ENCODE measurements at regions not wholly inside any gene's neighbourhood (a gene's known extent, or its start where the extent isn't known, plus 50 kb on each side); places are given as distances from the start of the nearest gene placed in this dataset.
"Not testable (repeated sequence)": the region's sequence is repeated elsewhere in the genome, so short reads cannot be mapped to it uniquely, and the experiment has no call there.

GRCh38 chr20:29375937-29376336, 1881.5 kb upstream of the DEFB115 start:
- H3K9me3 Mint-ChIP-seq, result peaks cover 0 to 37% (median 13%) of the 10 kb centered on the region in 8 donors
- H3K27ac Mint-ChIP-seq; H3K36me3 ChIP-seq (ENCODE audit: insufficient read depth, low read length); DNase-seq; H3K27ac ChIP-seq (ENCODE audit: low read depth, low read length); H3K4me1 ChIP-seq (ENCODE audit: insufficient read depth, low read length); H3K4me3 Mint-ChIP-seq; H3K4me3 ChIP-seq (ENCODE audit: low read length in 2 of 2); H3K36me3 Mint-ChIP-seq; H3K27me3 ChIP-seq (ENCODE audit: insufficient read depth, low read length); POLR2A ChIA-PET (ENCODE audit: partially characterized antibody); CTCF ChIA-PET (ENCODE audit: partially characterized antibody); H3K9me3 ChIP-seq (ENCODE audit: control insufficient read depth in 1 of 2, low read length in 2 of 2); H3K4me1 Mint-ChIP-seq; intact Hi-C loops (cut with micrococcal nuclease); H3K27me3 Mint-ChIP-seq: not testable (repeated sequence)

GRCh38 chr20:29392853-29393252, 1864.6 kb upstream of the DEFB115 start:
- POLR2A ChIA-PET (ENCODE audit: partially characterized antibody); H3K4me1 Mint-ChIP-seq; H3K36me3 Mint-ChIP-seq: not testable (repeated sequence)

GRCh38 chr20:29408034-29408695, 1849.3 kb upstream of the DEFB115 start:
- Histone ChIP-seq H3K27me3 (ENCODE audit: insufficient read depth, low read length) (no peaks in the 10 kb centered on the region), H3K36me3 (ENCODE audit: insufficient read depth, low read length) (no peaks in the 10 kb centered on the region), H3K4me3 (ENCODE audit: low read length in 2 of 2) (no peak overlapping the region), H3K4me1 (ENCODE audit: insufficient read depth, low read length) (no peaks in the 10 kb centered on the region), H3K27ac (ENCODE audit: low read depth, low read length) (no peak overlapping the region), H3K9me3 (ENCODE audit: control insufficient read depth in 1 of 2, low read length in 2 of 2) (no peaks in the 10 kb centered on the region)
- H3K36me3 Mint-ChIP-seq, result peaks cover 0 to 2% of the 10 kb centered on the region in 2 donors
- no peak overlapping the region for H3K27ac Mint-ChIP-seq
- peaks cover 4 to 63% (median 40%) of the 10 kb centered on the region in 8 donors for H3K9me3 Mint-ChIP-seq
- ChIA-PET CTCF (ENCODE audit: partially characterized antibody) (no interaction called here), POLR2A (ENCODE audit: partially characterized antibody) (no interaction called here)
- no peak for DNase-seq
- H3K27me3 Mint-ChIP-seq, result peaks cover 0 to 9% of the 10 kb centered on the region in 2 donors
- intact Hi-C loops (cut with micrococcal nuclease), result no loop called here
- peak overlapping the region in 2 of 8 donors; percentile 66 to 77 for H3K4me3 Mint-ChIP-seq
- H3K4me1 Mint-ChIP-seq, result peaks cover 0 to 13% (median under 1%) of the 10 kb centered on the region in 4 donors

More at GRCh38 chr20:29392853-29393252, 1864.6 kb upstream of the DEFB115 start:
- H3K9me3 Mint-ChIP-seq, result peaks cover 4 to 33% (median 18%) of the 10 kb centered on the region in 8 donors
- H3K4me3 Mint-ChIP-seq; intact Hi-C loops (cut with micrococcal nuclease); CTCF ChIA-PET (ENCODE audit: partially characterized antibody); H3K27me3 Mint-ChIP-seq; H3K4me1 ChIP-seq (ENCODE audit: insufficient read depth, low read length); H3K27ac ChIP-seq (ENCODE audit: low read depth, low read length); H3K4me3 ChIP-seq (ENCODE audit: low read length in 2 of 2); H3K27ac Mint-ChIP-seq; H3K9me3 ChIP-seq (ENCODE audit: control insufficient read depth in 1 of 2, low read length in 2 of 2); H3K27me3 ChIP-seq (ENCODE audit: insufficient read depth, low read length); H3K36me3 ChIP-seq (ENCODE audit: insufficient read depth, low read length); DNase-seq: not testable (repeated sequence)

- peaks cover 7 to 65% (median 42%) of the 10 kb centered on the region in 8 donors for H3K9me3 Mint-ChIP-seq
- H3K27ac ChIP-seq (ENCODE audit: low read depth, low read length); H3K36me3 Mint-ChIP-seq; H3K36me3 ChIP-seq (ENCODE audit: insufficient read depth, low read length); DNase-seq; H3K4me1 ChIP-seq (ENCODE audit: insufficient read depth, low read length); POLR2A ChIA-PET (ENCODE audit: partially characterized antibody); intact Hi-C loops (cut with micrococcal nuclease); H3K27me3 ChIP-seq (ENCODE audit: insufficient read depth, low read length); H3K27me3 Mint-ChIP-seq; H3K27ac Mint-ChIP-seq; H3K4me3 ChIP-seq (ENCODE audit: low read length in 2 of 2); H3K9me3 ChIP-seq (ENCODE audit: control insufficient read depth in 1 of 2, low read length in 2 of 2); CTCF ChIA-PET (ENCODE audit: partially characterized antibody): not testable (repeated sequence)
- peaks cover 0 to 13% (median under 1%) of the 10 kb centered on the region in 4 donors for H3K4me1 Mint-ChIP-seq
- H3K4me3 Mint-ChIP-seq, result peak overlapping the region in 2 of 8 donors; percentile 66 to 77
Measured at GRCh38 chr20:29408707-29409106, 1848.8 kb upstream of the DEFB115 start.

- peak overlapping the region in 2 of 8 donors; percentile 66 to 78 for H3K4me3 Mint-ChIP-seq
- H3K4me1 ChIP-seq (ENCODE audit: insufficient read depth, low read length); H3K27ac Mint-ChIP-seq; H3K27me3 ChIP-seq (ENCODE audit: insufficient read depth, low read length); H3K36me3 Mint-ChIP-seq; CTCF ChIA-PET (ENCODE audit: partially characterized antibody); H3K4me3 ChIP-seq (ENCODE audit: low read length in 2 of 2); H3K27ac ChIP-seq (ENCODE audit: low read depth, low read length); H3K9me3 ChIP-seq (ENCODE audit: control insufficient read depth in 1 of 2, low read length in 2 of 2); H3K36me3 ChIP-seq (ENCODE audit: insufficient read depth, low read length); DNase-seq; intact Hi-C loops (cut with micrococcal nuclease); POLR2A ChIA-PET (ENCODE audit: partially characterized antibody); H3K27me3 Mint-ChIP-seq: not testable (repeated sequence)
- H3K4me1 Mint-ChIP-seq, result peaks cover 0 to 13% (median under 1%) of the 10 kb centered on the region in 4 donors
- peaks cover 7 to 67% (median 41%) of the 10 kb centered on the region in 8 donors for H3K9me3 Mint-ChIP-seq
Measured at GRCh38 chr20:29409160-29409689, 1848.2 kb upstream of the DEFB115 start.

GRCh38 chr20:29409833-29410805, 1847.3 kb upstream of the DEFB115 start:
- CTCF ChIA-PET (ENCODE audit: partially characterized antibody), result no interaction called here
- peaks cover 4 to 61% (median 37%) of the 10 kb centered on the region in 8 donors for H3K9me3 Mint-ChIP-seq
- Histone ChIP-seq H3K27me3 (ENCODE audit: insufficient read depth, low read length) (no peaks in the 10 kb centered on the region), H3K36me3 (ENCODE audit: insufficient read depth, low read length) (no peaks in the 10 kb centered on the region), H3K4me3 (ENCODE audit: low read length in 2 of 2) (no peak overlapping the region), H3K4me1 (ENCODE audit: insufficient read depth, low read length) (no peaks in the 10 kb centered on the region), H3K27ac (ENCODE audit: low read depth, low read length) (no peak overlapping the region), H3K9me3 (ENCODE audit: control insufficient read depth in 1 of 2, low read length in 2 of 2) (no peaks in the 10 kb centered on the region)
- DNase-seq, result no peak
- peaks cover 0 to 9% of the 10 kb centered on the region in 2 donors for H3K27me3 Mint-ChIP-seq
- intact Hi-C loops (cut with micrococcal nuclease), result no loop called here
- POLR2A ChIA-PET (ENCODE audit: partially characterized antibody), result no interaction called here
- peak overlapping the region in 2 of 8 donors; percentile 43 to 78 for H3K4me3 Mint-ChIP-seq
- H3K36me3 Mint-ChIP-seq, result peaks cover 4% of the 10 kb centered on the region in 2 donors
- H3K27ac Mint-ChIP-seq, result no peak overlapping the region
- peaks cover 0 to 13% (median under 1%) of the 10 kb centered on the region in 4 donors for H3K4me1 Mint-ChIP-seq

- no peaks in the 10 kb centered on the region for H3K4me1 ChIP-seq (ENCODE audit: insufficient read depth, low read length)
- Mint-ChIP-seq H3K36me3 (peaks cover 4% of the 10 kb centered on the region in 2 donors), H3K4me1 (peaks cover 0 to 13% (median under 1%) of the 10 kb centered on the region in 4 donors), H3K9me3 (peaks cover 4 to 55% (median 37%) of the 10 kb centered on the region in 8 donors), H3K27ac (no peak overlapping the region), H3K4me3 (peak overlapping the region in 2 of 8 donors; percentile 72), H3K27me3 (peaks cover 0 to 9% of the 10 kb centered on the region in 2 donors)
- DNase-seq, result no peak
- H3K27ac ChIP-seq (ENCODE audit: low read depth, low read length), result no peak overlapping the region
- H3K36me3 ChIP-seq (ENCODE audit: insufficient read depth, low read length), result no peaks in the 10 kb centered on the region
- CTCF ChIA-PET (ENCODE audit: partially characterized antibody), result no interaction called here
- no peaks in the 10 kb centered on the region for H3K27me3 ChIP-seq (ENCODE audit: insufficient read depth, low read length)
- H3K9me3 ChIP-seq (ENCODE audit: control insufficient read depth in 1 of 2, low read length in 2 of 2), result no peaks in the 10 kb centered on the region
- intact Hi-C loops (cut with micrococcal nuclease), result no loop called here
- no peak overlapping the region for H3K4me3 ChIP-seq (ENCODE audit: low read length in 2 of 2)
- POLR2A ChIA-PET (ENCODE audit: partially characterized antibody), result no interaction called here
Measured at GRCh38 chr20:29410806-29411457, 1846.5 kb upstream of the DEFB115 start.
